GM12875 (cell line): ENCODE measurements at regions not wholly inside any gene's neighbourhood (a gene's known extent, or its start where the extent isn't known, plus 50 kb on each side); places are given as distances from the start of the nearest gene placed in this dataset.
"Not testable (repeated sequence)": the region's sequence is repeated elsewhere in the genome, so short reads cannot be mapped to it uniquely, and the experiment has no call there.

Source experiments
- H3K4me3 ChIP-seq: one replicate; pipeline ENCODE4 v1.5.1; 2011; ENCODE audit warnings: low read depth, low read length, control low read depth
- CTCF ChIP-seq: IDR thresholded peaks from 2 replicates; pipeline ENCODE4 v1.5.1; 2011; ENCODE audit warnings: low read depth, mild to moderate bottlenecking, control low read depth, inconsistent platforms, low read length, moderate library complexity, borderline replicate concordance; ENCODE audit not compliant: insufficient read depth

- no peak for TF ChIP-seq CTCF
- no peak overlapping the region for H3K4me3 ChIP-seq
These were observed 1277.5 kb downstream of the EFNA5 start for GRCh38 chr5:106393276-106393675.

- H3K4me3 ChIP-seq: no peak overlapping the region
- no peak for TF ChIP-seq CTCF
These were observed 1278.0 kb downstream of the EFNA5 start for GRCh38 chr5:106392766-106393165.

- not testable (repeated sequence) for H3K4me3 ChIP-seq
These were observed 1283.0 kb downstream of the EFNA5 start for GRCh38 chr5:106387767-106388166.

- no peak for TF ChIP-seq CTCF
- no peak overlapping the region for H3K4me3 ChIP-seq
These were observed 1284.5 kb downstream of the EFNA5 start for GRCh38 chr5:106386287-106386686.

- H3K4me3 ChIP-seq: no peak overlapping the region
- TF ChIP-seq CTCF: no peak
These were observed 1290.0 kb downstream of the EFNA5 start for GRCh38 chr5:106380736-106381135.

GRCh38 chr5:106376522-106376921 lies 1294.2 kb downstream of the EFNA5 start:
- no peak for TF ChIP-seq CTCF
- H3K4me3 ChIP-seq: no peak overlapping the region

GRCh38 chr5:106374956-106375355 lies 1295.8 kb downstream of the EFNA5 start:
- TF ChIP-seq CTCF: no peak
- H3K4me3 ChIP-seq: no peak overlapping the region

- TF ChIP-seq CTCF: no peak
- no peak overlapping the region for H3K4me3 ChIP-seq
These were observed 1302.7 kb downstream of the EFNA5 start for GRCh38 chr5:106368021-106368420.
